GM18951 (cell line): ENCODE measurements at regions not wholly inside any gene's neighbourhood (a gene's known extent, or its start where the extent isn't known, plus 50 kb on each side); places are given as distances from the start of the nearest gene placed in this dataset.

Experiments
- POLR2A ChIP-seq: IDR thresholded peaks from 4 replicates; pipeline ENCODE4 v1.6.1; 2011; ENCODE audit warnings: mild to moderate bottlenecking; ENCODE audit not compliant: insufficient read length, insufficient read depth; ENCODE audit errors: extremely low read depth
- in situ Hi-C: fragments of 300-500 bp; cut with MboI; formaldehyde crosslinking; loops from one replicate; pipeline ENCODE4 v1.12.0; 2022; ENCODE audit warnings: low sequenced_read_pairs, mixed read lengths, inconsistent platforms; ENCODE audit not compliant: unreplicated experiment

GRCh38 chr4:38497121-38497520 is 166.9 kb upstream of the KLF3 start:
- in situ Hi-C loops, result no loop called here
- no peak for TF ChIP-seq POLR2A

GRCh38 chr4:38499101-38499500 is 164.9 kb upstream of the KLF3 start:
- in situ Hi-C loops, result no loop called here
- TF ChIP-seq POLR2A, result no peak

GRCh38 chr4:38500433-38500832 is 163.6 kb upstream of the KLF3 start:
- in situ Hi-C loops, result no loop called here
- TF ChIP-seq POLR2A, result no peak

GRCh38 chr4:38501698-38502097 is 162.3 kb upstream of the KLF3 start:
- in situ Hi-C loops, result no loop called here
- TF ChIP-seq POLR2A, result no peak

- no peak for TF ChIP-seq POLR2A
Measured at GRCh38 chr4:38503689-38504395, 160.2 kb upstream of the KLF3 start.

GRCh38 chr4:38504396-38504715 is 159.6 kb upstream of the KLF3 start:
- TF ChIP-seq POLR2A, result no peak
- in situ Hi-C loops, result no loop called here

More at GRCh38 chr4:38503689-38504395, 160.2 kb upstream of the KLF3 start:
- in situ Hi-C loops, result no loop called here

- no peak for TF ChIP-seq POLR2A
- in situ Hi-C loops, result no loop called here
Measured at GRCh38 chr4:38509551-38509950, 154.4 kb upstream of the KLF3 start.

- in situ Hi-C loops, result no loop called here
Measured at GRCh38 chr4:38510201-38510600, 153.8 kb upstream of the KLF3 start.

GRCh38 chr4:38511702-38512101 is 152.3 kb upstream of the KLF3 start:
- TF ChIP-seq POLR2A, result no peak
- in situ Hi-C loops, result no loop called here

More at GRCh38 chr4:38510201-38510600, 153.8 kb upstream of the KLF3 start:
- no peak for TF ChIP-seq POLR2A

- in situ Hi-C loops, result no loop called here
- TF ChIP-seq POLR2A, result no peak
Measured at GRCh38 chr4:38512840-38513239, 151.2 kb upstream of the KLF3 start.

- TF ChIP-seq POLR2A, result no peak
- in situ Hi-C loops, result no loop called here
Measured at GRCh38 chr4:38514465-38515146, 149.4 kb upstream of the KLF3 start.

- in situ Hi-C loops, result no loop called here
Measured at GRCh38 chr4:38516190-38516589, 147.8 kb upstream of the KLF3 start.

GRCh38 chr4:38519666-38520065 is 144.3 kb upstream of the KLF3 start:
- no peak for TF ChIP-seq POLR2A
- in situ Hi-C loops, result no loop called here

More at GRCh38 chr4:38516190-38516589, 147.8 kb upstream of the KLF3 start:
- no peak for TF ChIP-seq POLR2A

- in situ Hi-C loops, result no loop called here
Measured at GRCh38 chr4:38523054-38523453, 140.9 kb upstream of the KLF3 start.

More at GRCh38 chr4:38523054-38523453, 140.9 kb upstream of the KLF3 start:
- TF ChIP-seq POLR2A, result no peak
